ENCODE measurements at regions not wholly inside any gene's neighbourhood (a gene's known extent, or its start where the extent isn't known, plus 50 kb on each side); places are given as distances from the start of the nearest gene placed in this dataset.

DNA sequence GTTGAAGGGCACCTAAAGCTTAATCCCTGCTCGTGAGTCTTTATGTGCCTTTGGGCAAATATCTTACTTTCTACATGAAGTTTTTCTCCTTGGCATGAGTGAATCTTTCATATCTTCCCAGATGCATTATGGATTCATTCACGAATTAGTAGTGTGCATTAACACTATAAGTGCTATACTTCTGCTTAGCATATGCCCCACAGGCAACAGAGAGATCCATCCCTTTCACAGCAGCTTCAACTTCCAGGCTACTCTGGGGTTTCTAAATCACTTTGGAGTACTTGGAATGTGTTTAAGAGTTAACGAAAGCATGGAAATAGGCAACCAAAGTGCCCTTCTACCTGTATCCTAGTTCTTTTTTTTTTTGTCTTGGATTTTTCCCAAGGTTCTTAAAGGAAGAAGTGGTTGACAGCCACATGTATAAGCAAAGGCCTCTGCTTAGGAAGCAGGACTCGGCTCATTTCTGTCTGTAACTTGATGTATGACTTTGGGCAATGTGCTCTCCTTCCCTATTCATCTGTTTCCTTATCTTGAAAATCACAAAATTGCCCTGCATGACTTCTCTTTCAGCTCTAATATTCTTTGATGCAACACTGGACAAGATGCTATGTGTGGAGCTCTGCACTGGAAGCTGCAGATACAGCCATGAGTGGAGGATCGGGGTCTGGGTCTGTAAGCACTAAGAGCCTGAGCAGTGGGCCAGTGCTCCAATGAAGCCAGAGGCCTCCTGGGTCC is 54.5 kb upstream of the ME3 start:
- DNase-seq (ENCODE audit: low spot score): no peak

DNA sequence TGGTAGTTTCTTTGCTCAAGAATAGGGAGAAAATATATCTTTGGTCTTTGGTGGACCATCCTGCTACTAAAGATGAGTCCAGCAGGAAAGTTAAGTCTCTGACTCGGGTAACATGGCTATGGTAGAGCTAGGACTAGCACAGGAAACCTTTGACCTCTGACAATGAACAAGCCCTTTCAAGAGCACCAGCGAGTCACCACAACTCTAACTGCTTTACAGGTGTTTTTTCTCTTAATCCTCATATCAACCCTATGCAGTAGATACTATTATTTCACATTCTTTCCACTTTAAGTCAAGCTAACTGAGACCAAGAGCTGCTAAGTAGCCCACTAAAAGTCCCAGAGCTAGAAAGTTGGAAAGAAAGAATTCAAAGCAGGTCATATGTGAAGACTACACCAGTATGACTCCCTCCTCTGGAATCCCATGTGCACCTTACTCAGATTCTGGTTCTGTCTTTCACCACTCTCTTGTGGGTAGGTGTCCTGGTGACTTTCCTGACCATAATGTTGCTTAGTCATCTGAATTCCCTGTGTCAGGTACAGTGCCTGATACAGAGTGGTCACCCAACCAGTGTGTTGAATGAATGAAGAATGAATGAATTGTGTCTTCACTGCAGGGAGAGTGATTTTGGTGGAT is 53.8 kb upstream of the ME3 start:
- DNase-seq (ENCODE audit: low spot score): no peak

DNA sequence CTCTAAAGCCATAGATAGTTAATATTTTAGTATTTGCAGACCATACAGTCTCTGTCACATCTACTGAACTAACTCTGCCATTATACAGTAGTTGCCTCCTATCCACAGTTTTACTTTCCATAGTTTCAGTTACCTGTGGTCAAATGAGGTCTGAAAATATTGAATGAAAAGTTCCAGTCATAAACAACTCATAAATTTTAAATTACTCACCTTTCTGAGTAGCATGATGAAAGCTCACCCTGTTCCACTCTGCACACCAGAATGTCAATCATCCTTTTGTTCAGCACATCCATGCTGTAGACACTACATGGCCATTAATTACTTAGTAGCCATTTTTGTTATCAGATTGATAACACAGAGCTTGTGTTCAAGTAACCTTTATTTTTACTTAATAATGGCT is 51.7 kb upstream of the ME3 start:
- DNase-seq (ENCODE audit: low spot score): no peak

DNA sequence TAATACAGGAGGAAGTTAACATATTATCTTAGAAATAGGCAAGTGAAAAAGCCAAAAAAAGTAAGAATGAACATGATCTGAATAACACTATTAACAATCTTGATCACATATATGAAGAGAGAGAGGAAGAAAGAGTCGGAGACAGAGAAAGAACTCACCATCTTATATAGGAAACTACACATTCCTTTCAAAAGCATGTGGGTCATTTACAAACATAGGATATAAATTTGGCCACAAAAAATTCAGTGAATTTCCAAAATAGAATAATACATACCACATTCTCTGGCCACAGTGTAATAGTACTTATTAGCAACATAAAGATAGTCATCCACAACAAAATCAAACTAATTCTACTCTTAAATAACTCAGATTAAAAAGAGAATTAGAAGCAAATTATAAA is 50.9 kb upstream of the ME3 start:
- no peak for DNase-seq (ENCODE audit: low spot score)

DNA sequence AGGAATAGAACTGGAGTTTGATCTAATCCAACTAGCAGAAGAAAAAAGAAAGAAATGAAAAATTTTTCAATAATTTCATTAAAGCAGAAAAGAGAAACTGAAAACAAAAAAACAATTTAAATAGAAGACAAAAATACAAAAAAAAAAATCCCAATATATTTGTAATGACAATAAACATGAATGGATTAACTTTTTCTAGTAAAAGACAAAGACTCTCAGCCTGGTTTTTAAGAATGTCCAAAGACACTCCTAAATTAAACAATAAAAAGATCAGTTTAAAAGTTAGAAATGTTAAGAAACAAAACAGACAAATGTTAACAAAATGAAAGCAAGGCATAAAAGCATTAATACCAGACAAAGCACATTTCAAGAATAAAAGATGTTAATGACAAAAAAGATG is 50.3 kb upstream of the ME3 start:
- no peak for DNase-seq (ENCODE audit: low spot score)
